ENCODE measurements at regions not wholly inside any gene's neighbourhood (a gene's known extent, or its start where the extent isn't known, plus 50 kb on each side); places are given as distances from the start of the nearest gene placed in this dataset.

DNA sequence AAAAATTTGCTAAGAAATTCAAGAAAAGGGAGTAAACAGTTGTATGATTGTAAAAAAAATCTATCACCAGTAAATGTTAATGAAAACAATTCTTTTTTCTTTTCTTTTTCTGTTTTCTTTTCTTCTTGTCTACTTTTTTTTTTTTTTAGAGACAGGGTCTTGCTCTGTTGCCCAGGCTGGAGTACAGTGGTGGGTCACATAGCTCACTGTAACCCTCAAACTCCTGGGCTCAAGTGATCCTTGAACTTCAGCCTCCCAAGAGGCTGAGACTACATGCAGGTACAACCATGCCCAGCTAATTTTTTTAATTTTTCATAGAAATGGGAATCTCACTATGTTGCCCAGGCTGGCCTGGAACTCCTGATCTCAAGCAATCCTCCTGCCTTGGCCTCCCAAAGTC is 57.2 kb upstream of the SIAH1 start:
- intact Hi-C loops (cut with DNase I), result no loop called here
- no peak for DNase-seq
- ATAC-seq (ENCODE audit: poor library complexity), result no peak

DNA sequence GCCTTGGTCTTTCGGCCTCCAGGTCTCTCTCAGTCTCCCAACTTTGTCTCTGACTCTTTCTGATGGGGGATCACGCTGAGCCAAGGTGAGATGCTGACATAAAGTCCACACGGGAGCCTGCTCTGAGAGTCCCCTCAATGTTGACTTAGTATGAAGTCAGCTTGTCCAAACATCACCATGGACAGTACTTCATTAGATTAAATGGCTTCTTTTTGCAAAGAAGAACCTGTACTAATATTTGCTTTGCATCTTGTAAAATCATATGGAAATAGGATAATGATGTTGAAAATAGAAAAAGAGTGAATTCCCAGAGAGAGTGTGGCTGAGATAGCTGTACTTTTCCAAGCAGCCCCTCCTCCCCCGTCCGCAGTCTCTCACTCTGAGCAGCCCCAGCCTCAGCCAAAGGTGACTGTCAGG is 56.7 kb upstream of the SIAH1 start:
- DNase-seq, result no peak
- no peak for ATAC-seq (ENCODE audit: poor library complexity)

DNA sequence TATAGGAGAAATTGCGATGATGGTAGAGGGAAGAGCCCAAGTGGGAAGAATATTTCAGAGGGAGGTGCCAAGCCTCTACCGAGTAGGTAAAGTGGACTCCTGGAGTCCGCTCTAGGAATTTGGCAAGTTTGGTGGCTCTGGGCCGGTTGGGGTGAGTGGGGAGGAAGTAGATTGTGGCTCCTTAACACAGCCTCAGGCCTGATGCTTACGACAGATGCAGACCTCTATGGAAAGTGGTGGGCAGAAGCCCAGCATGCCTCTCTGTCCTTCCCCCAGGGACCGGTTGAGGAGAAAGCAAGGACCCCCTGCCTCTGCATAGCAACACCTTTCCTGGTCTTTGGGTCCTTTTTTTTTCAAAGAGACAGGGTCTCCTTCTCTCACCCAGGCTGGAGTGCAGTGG is 55.9 kb upstream of the SIAH1 start:
- ATAC-seq (ENCODE audit: poor library complexity) (no peak), DNase-seq (no peak)
- intact Hi-C loops (cut with DNase I), result no loop called here

More for the DNA sequence above, 56.7 kb upstream of the SIAH1 start:
- intact Hi-C loops (cut with DNase I), result no loop called here

DNA sequence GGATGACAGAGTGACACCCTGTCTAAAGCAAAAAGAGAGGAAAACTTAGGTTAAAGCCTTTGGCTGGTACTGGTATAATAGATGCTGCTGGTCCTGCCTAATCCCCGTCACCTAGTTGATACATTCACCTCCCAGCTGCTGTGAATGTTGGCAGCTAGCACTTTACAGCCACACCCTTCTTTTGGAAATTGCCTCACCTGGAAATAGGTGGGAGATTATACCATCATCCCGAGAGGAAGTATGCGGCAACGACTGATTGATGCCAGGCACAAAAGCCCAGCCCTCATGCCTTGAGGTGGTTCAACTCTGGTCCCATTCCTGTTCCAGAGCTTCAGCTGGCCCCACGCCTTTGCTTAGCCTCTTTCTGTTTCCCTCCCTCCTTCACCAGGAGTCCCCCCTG is 53.2 kb upstream of the SIAH1 start:
- intact Hi-C loops (cut with DNase I), result no loop called here
- DNase-seq (no peak), ATAC-seq (ENCODE audit: poor library complexity) (no peak)

DNA sequence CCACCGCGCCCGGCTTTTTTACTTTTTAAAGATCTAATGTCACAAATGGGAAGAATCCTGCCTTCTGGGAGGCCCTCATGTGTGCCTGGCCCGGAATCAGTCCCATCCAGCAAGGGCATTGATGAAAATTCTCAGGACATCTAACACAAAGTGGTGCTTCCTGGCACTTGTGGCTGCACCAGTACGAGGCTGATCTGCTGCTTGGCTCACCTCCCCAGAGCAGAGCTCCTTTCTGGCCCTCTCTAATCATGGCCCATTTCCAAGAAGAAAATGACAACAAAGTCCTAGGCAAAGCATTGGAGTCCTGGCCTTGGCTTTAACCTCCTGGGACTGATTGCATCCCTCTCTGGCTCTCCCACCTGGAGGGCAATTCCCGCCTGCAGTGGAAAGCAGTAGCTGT is 50.7 kb upstream of the SIAH1 start:
- ATAC-seq (ENCODE audit: poor library complexity) (no peak), DNase-seq (no peak)
- intact Hi-C loops (cut with DNase I), result no loop called here

DNA sequence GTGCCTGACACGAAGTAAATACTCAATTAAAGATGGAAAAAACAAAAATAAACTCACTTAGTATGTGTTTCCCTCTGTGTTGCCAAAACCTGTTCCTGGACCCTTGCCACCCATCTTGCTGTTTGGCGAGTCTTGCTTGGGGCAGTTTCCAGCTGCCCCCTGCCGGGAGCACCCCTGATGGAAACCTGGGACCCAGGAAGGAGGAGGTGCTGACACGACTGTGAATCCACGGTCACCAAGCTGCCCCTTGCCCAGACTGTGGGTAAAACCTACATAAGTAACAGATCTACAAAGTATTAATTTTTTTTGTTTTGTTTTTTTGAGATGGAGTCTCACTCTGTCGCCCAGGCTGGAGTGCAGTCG is 50.1 kb upstream of the SIAH1 start:
- intact Hi-C loops (cut with DNase I), result no loop called here
- no peak for DNase-seq
- ATAC-seq (ENCODE audit: poor library complexity), result no peak
